ENCODE measurements at regions not wholly inside any gene's neighbourhood (a gene's known extent, or its start where the extent isn't known, plus 50 kb on each side); places are given as distances from the start of the nearest gene placed in this dataset.

DNA sequence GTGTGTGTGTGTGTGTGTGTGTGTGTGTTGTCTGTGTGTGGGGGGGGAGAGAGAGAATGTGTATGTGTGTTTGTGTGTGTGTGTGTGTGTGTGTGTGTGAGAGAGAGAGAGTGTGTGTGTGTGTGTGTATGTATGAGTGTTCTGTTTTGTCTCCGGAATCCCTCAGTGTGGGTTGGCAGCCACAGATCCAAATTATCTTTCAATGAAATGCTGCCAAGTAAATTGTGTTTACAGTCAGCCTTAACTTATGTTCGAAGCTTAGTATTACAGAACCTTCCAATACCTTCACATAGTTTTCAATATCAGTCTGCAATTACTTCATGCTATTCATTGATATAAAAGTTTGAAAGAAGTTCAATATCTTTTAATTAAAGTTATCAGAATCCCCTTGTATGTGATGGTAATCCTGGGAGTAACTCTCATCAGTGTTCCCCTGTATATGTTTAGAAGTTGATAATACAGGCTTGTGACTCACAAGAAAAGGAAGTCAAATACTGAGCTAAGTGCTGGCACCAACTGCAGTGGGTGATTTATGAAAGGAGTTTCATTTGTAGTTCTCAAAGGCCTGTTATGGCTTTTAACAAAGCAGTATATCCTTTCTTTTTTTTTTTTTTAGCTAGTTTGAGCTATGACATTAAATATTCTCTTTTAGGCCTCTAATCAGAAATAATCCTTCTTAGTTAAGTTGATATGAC is 51.6 kb upstream of the HTR2C start:
- Histone ChIP-seq H3K4me1 (no peaks in the 10 kb centered on the region), H3K27ac (no peak overlapping the region), H3K9me3 (no peaks in the 10 kb centered on the region), H3K4me3 (no peak overlapping the region), H3K4me2 (no peak overlapping the region)
- WGBS (ENCODE audit: missing lambda C conversion rate) = 21% methylated on average over 2 of the region's 2 CpGs
- ATAC-seq (no peak), FAIRE-seq (no peak), DNase-seq (ENCODE audit: low read depth in 1 of 2, low spot score in 1 of 2) (no peak)
- POLR2A ChIA-PET = no interaction called here
- TF ChIP-seq FOSB (CRISPR knock-in tag; IDR thresholded peaks at IDR 0.05) (no peak), ATOH8 (CRISPR knock-in tag; IDR thresholded peaks at IDR 0.05; ENCODE audit: low read depth) (no peak), TFCP2L1 (CRISPR knock-in tag; IDR thresholded peaks at IDR 0.05) (no peak), BHLHE40 (IDR thresholded peaks at IDR 0.05; ENCODE audit: low read depth, low read length) (no peak), CHD2 (IDR thresholded peaks at IDR 0.05; ENCODE audit: low read length, partially characterized antibody) (no peak), MYC (IDR thresholded peaks at IDR 0.05; ENCODE audit: borderline replicate concordance, low read length) (no peak)
- TF ChIP-seq, protein P1, sequence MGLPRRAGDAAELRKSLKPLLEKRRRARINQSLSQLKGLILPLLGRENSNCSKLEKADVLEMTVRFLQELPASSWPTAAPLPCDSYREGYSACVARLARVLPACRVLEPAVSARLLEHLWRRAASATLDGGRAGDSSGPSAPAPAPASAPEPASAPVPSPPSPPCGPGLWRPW (IDR thresholded peaks at IDR 0.05) = no peak
- CTCF ChIA-PET = no interaction called here

All from A549 (cell line).